ENCODE measurements at regions not wholly inside any gene's neighbourhood (a gene's known extent, or its start where the extent isn't known, plus 50 kb on each side); places are given as distances from the start of the nearest gene placed in this dataset.

- TF ChIP-seq POLR2A (IDR thresholded peaks at IDR 0.05) (no peak), CTCF (IDR thresholded peaks at IDR 0.05) (no peak)
Measured at GRCh38 chr5:23274171-23274570, 233.2 kb upstream of the PRDM9 start.
